Renal cortical epithelial cell (primary cell): ENCODE measurements at regions not wholly inside any gene's neighbourhood (a gene's known extent, or its start where the extent isn't known, plus 50 kb on each side); places are given as distances from the start of the nearest gene placed in this dataset.

ENCODE experiments used
- DNase-seq: peaks from one replicate; pipeline ENCODE4 v3.0.0-alpha.2; 2011; ENCODE audit warnings: low read depth

GRCh38 chr6:56407883-56408410 is 160.6 kb upstream of the COL21A1 start:
- no peak for DNase-seq

DNA sequence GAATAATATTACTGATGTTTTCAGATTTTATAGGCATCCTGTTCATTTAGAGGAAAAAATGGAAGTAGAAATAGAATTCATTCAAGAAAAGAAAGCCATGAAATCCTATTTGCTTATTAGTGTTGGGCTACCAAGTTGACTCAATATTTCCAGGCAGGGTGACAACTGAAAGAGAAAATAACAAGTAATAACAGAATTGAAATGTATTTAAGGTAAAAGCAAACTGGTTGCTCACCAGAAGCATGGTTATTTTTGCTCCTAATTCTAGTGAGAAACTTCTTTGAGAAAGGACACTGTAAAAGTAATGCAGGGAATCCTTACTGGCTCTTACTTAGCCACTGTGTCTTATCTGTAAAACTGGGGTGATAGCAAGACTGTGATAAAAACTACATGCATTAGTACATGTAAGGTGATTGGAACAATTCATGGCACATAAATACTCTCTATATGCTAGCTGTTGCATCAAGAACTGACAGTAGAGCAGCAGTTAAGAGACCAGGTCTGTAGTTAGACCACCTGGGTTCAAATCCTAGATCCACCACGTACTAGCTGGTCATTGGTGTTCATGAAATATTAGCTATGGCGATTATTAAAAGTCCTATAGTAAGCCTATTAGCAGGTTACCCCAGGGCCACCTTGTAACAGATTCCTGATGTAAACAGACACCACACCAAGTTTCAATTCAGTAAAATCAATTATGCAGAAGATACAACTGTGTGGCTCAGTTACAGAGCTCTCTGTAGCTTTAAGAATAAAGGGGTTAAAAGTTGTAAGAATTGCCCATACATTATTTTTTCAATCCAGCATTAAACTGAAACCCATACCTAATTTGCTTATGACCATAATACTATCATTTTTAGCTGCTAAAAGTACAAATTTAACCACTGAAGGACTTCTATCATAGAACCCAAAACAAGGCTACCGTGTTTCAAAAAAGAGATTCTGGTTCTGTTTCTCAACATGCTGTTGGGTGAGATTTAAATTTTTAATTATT is 159.2 kb upstream of the COL21A1 start:
- no peak for DNase-seq

GRCh38 chr6:56404599-56404998 is 157.2 kb upstream of the COL21A1 start:
- no peak for DNase-seq

DNA sequence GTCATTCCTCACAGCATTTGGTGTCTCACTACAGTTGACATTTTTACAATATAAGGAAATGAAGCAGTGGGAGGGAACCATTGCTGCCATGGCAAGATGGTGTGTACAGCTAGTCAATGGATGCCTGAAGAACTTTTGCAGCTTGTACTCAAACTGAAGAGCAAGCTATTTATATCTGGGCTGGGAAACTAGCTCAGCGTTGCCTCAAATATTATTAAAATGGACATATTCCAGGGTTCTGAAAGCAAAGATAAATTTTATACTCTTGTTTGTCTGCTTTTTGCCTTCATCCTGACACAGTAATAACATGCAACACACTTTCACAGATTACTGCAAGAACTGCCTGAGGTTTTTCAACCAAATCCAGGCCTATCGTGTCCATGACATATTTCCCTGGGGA is 156.4 kb upstream of the COL21A1 start:
- DNase-seq = no peak

- DNase-seq = no peak
Observed at GRCh38 chr6:56401477-56402070, 154.2 kb upstream of the COL21A1 start.

DNA sequence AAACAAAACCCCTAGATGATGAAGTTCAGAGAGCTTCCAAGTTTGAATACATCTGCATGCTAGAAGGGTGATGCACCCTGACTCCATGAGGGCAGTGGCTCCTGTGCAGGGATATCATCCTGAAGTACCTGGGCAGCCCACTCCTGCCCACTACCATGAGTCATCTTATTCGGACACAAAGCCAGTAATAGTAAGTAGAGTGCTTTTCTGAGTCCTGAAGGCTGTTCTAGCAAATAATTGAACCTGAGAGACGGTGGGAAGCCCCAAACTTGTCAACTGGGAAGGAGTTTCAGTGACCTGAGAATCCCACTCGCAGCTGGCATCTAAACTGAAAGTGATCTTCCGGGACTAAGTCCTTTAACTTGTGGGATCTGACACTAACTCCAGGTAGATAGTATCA is 152.9 kb upstream of the COL21A1 start:
- peak; percentile 92 for DNase-seq

DNA sequence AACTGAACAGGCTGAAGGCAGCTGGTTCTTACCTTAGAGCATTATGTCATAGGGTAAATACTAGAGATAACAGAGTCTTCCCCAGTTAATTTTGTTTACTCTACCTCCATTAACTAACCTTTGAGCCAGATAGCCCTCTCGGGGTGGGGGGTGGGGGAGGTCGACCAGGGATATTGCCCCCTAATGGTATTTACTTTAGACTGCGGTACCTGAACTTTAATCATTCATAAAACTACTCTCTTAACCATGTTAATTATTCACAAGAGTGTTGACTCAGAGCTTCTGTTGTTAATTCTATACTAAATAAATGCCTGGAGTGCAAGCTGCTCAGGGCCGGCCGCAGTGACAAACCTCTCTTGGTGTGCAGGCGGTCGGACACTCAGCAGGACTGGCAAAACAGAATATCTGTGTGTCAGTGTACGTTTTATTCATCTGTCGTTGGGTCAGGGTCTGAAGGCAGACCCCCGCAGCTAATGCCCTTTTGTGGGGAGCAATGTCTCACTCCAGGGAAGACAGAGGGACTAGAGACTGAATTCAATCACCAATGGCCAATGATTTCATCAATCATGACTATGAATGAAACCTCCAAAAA is 152.4 kb upstream of the COL21A1 start:
- peak; percentile 97 for DNase-seq

GRCh38 chr6:56399250-56399671 is 151.9 kb upstream of the COL21A1 start:
- DNase-seq = peak; percentile 82

- no peak for DNase-seq
Observed at GRCh38 chr6:56396435-56396834, 149.1 kb upstream of the COL21A1 start.

DNA sequence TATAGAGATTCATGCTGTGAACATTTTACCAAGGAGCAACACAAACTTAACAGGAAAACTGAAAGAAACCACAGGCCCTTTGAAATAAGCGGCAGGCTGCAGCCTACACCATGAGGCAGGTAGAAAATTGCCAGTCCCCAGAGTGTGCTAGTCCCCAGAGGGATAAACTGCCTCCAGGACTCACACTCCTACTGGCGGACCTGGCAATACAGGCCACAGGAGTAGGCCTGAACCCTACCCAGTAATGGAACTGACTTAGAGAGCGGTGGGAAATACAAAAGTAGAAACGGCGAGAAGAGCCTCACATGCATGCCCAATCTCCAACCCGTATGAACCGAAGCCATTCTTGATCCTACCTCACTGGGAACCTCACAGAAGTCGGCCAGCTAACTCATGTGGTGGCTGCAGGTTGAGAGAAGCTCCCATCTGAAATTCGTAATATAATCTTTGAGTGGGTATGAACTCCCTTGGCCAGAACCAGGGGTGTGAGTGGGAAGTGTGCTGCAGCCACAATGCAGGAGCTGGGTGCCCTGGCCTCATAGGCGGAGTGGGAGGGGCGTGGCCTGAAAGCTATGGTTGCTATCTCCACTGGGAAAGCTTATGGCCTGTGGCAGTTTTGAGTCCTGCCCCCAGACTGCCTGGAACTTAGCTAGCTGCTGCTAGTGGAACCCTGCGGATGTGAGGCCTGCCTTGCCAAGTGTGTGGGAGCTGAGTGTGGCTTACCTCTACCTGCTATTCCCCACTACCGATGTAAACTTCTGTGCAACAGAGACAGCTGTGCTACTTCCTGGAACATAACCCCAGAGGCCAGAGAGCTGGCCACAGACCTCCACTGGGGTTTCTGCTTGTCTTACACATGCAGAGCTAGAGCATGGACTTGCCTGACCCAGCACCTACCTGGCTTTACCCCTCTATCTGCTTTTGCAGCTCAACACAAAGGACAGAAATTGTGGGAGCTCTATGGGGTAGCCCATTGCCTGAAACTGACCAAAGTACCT is 146.5 kb upstream of the COL21A1 start:
- DNase-seq = no peak

- no peak for DNase-seq
Observed at GRCh38 chr6:56388415-56388755, 141.0 kb upstream of the COL21A1 start.

DNA sequence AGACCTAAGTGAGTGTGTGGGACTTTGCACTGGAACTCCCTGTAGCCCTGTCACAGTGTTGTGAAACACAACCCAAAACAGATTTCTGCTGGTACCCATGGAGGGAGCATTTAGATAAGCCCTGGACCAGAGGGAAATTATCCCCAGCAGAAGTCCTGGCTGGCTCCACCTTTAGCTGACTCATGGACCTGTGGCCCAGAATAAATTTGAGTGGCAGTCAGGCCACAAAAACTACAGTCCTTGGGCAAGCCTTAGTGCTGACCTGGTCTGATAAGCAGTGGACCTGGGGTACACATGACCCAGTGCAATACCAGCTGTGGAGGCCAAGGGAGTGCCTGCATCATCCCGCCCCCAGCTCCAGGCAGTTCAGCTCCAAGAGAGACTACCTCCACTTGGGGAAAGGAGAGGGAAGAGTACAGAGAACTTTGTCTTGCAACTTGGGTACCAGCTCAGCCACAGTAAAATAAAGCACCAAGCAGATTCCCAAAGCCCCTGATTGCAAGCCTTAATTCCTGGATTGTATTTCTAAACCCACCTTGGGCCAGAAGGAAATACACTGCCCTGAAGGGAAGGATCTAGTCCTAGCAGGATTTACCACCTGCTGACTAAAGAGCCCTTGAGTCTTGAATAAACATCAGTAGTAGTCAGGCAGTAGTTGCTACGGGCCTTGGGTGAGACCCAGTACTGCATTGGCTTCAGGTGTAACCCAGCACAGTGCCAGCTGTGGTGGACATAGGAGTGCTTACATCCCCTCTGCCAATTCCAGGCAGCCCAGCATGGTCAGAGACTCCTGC is 140.4 kb upstream of the COL21A1 start:
- peak; percentile 74 for DNase-seq

DNA sequence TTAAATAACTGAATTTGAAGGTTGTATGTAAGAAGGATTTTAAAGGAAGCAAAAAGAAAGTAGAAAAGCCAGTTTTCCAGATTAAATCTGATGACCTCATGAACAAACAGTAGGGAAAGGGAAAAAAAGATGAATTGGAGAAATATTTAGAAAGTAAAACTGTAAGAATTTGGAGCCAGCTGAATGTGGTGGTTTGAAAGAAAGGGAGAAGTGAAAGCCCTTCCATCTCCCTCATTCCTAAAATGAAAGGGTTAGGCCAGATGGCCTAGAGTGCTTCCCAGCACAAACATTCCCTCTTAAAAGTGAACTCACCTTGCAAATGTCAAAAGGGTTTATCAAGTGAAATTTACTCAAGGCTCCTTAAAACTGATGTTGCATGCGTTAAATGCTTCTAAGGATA is 139.3 kb upstream of the COL21A1 start:
- DNase-seq = no peak

- no peak for DNase-seq
Observed at GRCh38 chr6:56385981-56386593, 138.7 kb upstream of the COL21A1 start.

DNA sequence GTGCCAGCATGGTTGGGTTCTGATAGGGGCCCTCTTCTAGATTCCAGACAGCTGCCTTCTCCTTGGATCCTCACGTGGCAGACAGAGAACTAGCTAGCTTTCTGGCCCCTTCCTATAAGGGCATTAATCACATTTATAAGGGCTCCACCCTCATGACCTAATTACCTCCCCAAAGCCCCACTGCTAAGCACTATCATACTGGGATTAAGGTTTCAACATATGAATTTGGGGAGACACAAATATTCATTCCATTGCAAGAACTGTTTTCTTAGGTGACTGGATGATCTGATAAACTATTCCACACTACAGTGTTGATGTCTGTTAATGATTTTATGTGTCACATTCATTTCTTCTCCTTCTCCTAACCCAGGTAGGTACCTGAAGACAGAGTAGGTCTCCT is 135.8 kb upstream of the COL21A1 start:
- DNase-seq = no peak

GRCh38 chr6:56382416-56382940 is 135.1 kb upstream of the COL21A1 start:
- no peak for DNase-seq

DNA sequence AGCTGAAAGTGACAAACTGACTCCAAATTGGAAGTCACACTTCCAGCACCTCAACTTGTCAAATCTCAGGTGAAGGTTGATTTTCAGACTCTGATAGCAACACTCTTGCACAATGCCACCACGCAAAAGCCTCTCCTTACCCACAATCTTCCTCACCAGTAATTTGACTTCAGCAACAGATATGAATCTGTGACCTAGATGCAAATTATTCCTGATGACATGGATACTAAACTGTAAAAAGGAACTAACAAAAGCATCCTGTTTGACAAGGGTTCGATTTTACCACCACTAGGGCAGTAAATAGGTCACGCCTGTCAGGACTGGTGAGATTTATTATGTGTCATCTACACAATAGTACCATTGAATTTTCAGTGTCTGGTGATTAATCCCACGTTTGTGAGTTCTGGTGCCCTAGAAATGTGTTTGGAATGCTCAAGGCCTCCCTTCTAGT is 134.4 kb upstream of the COL21A1 start:
- DNase-seq = peak; percentile 55

GRCh38 chr6:56380476-56380875 is 133.1 kb upstream of the COL21A1 start:
- DNase-seq = no peak

DNA sequence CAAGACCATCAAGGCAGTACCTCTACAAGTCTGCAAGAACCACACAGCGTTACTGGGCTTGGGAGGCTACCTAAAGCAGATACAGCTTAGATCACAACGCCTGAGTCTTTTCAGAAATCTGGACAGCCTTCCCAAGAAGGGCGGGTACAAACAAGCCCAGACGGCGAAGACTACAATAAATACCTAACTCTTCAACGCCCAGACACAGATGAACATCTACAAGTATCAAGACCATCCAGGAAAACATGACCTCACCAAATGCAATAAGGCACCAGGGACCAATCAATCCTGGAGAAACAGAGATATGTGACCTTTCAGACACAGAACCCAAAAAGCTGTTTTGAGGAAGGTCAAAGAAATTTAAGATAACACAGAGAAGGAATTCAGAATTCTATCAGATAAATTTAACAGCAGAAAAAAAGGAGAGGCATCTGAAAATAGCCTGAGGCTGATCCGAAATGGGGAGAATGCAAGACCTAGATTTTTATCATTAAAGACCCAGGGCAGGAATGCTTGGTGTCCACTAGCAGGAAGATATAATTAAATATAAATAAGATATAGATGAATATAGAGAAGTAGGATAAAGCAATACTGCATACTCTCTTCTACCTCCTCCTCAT is 131.7 kb upstream of the COL21A1 start:
- DNase-seq = no peak
